Superior temporal gyrus (tissue), 1 donor: ENCODE measurements at regions not wholly inside any gene's neighbourhood (a gene's known extent, or its start where the extent isn't known, plus 50 kb on each side); places are given as distances from the start of the nearest gene placed in this dataset.

ENCODE experiments used
- DNase-seq: peaks from one replicate; pipeline ENCODE4 v3.0.0-alpha.2; 2016; ENCODE audit errors: extremely low spot score

- no peak for DNase-seq
These were observed 650.5 kb downstream of the ADGRL2 start for GRCh38 chr1:82451191-82451590.

GRCh38 chr1:82449506-82450057 lies 648.8 kb downstream of the ADGRL2 start:
- DNase-seq: no peak

DNA sequence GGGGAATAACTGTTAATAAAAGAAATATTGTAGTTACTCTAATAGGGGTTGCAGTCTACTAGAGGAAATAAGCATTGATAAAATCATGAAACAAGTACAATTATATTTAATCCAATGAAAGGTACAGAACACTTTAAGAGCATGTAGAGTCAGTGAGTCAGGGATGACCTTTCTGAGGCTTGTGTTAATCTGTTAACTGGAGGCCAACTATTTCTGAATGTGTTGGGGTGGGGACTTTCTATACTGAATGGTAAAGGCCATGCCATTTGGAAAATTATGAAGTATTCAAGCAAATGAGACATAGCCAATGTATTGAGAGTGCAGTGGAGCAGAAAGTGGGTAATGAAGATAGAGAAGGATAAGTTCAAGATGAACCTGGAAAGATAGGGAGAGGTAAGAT lies 646.2 kb downstream of the ADGRL2 start:
- DNase-seq: no peak

DNA sequence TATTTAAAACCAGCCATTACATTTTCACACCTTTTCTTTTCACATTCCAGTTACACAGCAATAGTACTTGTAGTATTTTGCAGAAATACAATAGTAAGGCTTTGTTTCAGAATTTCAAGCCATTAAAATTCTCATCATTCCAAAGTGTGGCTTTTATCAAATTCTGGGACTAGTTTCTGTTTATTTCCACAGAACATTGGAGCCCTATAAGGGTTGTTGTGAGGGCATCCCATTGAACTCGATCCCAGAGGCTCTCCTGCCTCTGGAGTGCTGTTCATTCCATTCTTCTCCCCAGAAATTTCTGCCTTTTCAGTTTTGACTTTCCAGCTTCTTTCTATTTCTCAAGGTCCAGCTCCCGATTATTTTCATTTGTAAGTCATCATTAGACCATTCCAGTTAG lies 645.5 kb downstream of the ADGRL2 start:
- DNase-seq: no peak

DNA sequence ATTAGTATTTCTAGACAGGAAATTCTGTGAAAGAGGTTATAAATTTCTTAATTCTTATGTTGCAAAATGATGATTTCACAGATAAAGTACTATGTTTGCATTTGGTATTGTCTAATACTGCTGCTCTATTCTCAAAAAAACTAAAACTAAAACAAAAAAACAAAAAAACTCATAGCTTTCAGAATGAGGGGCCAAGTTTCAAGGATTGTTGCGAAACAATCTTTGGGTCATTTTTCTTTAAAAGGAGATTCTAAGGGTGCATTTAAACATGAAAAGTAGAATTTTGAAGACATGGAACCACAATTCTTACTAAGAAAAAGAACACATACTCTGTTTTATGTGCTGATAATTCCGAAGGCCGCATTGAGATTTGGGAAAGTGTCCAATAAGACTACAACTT lies 645.1 kb downstream of the ADGRL2 start:
- no peak for DNase-seq

- no peak for DNase-seq
These were observed 644.4 kb downstream of the ADGRL2 start for GRCh38 chr1:82445132-82445531.

DNA sequence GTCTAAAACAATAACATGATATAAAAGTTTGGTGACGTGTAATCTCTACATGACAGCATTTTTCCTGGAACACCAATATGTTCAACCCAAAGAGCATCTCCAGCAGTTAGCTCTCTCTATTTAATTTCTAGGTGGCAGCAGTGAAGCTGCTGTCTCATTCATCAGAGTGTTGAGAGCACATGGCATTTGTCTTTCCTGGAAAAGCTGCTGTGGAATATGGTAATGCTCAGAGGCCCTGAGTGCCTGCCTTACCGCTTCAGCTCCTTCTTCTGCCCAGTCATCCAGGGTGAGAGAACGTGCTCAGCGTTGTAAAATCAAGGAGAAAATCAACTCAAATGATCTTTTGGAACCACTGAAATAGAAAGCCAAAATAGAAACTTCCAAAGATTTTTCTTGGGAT lies 640.7 kb downstream of the ADGRL2 start:
- DNase-seq: no peak

GRCh38 chr1:82423174-82423815 lies 622.6 kb downstream of the ADGRL2 start:
- no peak for DNase-seq

GRCh38 chr1:82421782-82422181 lies 621.0 kb downstream of the ADGRL2 start:
- no peak for DNase-seq

GRCh38 chr1:82420584-82420983 lies 619.9 kb downstream of the ADGRL2 start:
- no peak for DNase-seq

DNA sequence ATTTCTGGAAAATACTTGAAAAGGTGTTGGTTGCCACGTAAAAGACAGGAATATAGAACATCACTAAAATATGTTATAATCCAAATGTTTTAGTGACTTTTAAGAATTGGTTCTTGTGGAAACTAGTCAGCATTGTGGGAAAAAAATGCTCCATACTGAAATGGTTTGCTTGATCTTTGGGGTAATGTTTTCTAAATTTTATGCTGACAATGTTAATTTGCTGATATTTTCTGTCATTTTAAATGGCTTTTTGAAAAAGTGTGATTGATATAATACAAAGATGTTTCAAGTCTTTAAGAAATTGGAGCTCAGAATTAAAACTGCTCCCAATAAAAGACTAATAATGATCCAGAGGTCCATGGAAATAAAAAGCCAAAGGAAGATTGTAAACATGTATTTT lies 610.9 kb downstream of the ADGRL2 start:
- no peak for DNase-seq

GRCh38 chr1:82405333-82405732 lies 604.6 kb downstream of the ADGRL2 start:
- DNase-seq: no peak

GRCh38 chr1:82401116-82401515 lies 600.4 kb downstream of the ADGRL2 start:
- DNase-seq: no peak

GRCh38 chr1:82400521-82400920 lies 599.8 kb downstream of the ADGRL2 start:
- no peak for DNase-seq

GRCh38 chr1:82399093-82399492 lies 598.4 kb downstream of the ADGRL2 start:
- no peak for DNase-seq

GRCh38 chr1:82398357-82398756 lies 597.6 kb downstream of the ADGRL2 start:
- no peak for DNase-seq

- no peak for DNase-seq
These were observed 594.7 kb downstream of the ADGRL2 start for GRCh38 chr1:82395440-82395839.

DNA sequence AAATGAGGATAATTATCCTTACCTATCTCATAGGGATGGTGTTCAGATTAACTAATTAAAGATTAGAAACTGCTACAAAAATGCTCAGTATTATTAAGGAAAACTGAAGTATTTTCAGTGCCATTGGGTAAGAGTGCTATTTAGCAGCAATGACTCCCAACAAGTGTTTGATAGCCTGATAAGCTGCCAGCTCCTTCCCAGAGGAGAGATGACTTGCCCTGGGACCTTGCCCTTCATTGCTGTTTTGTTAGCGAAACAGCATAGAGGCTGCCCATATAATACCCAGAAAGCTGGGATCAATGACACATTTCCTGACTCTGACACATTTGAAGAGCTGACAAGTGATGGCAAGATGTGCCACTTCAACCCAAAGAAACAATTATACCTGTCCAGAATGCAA lies 592.2 kb downstream of the ADGRL2 start:
- no peak for DNase-seq

- DNase-seq: no peak
These were observed 591.8 kb downstream of the ADGRL2 start for GRCh38 chr1:82392513-82392912.

DNA sequence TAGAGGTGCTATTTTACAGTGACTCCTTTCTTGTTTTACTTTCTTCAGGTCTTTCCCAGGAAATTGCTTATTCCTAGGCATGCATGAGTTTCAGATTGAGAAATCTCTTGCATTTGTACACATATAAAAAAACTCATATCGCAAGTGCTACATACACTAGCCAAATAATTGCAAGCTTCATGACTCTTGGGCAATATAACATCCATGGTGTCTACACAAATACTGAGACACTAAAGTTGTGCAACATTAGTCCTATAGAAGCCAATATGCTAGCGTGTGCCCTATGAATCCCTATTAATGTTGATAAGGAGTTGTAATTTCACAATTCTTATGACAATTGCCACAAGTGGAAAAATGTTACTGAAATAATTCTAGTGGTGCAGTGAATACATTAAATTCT lies 591.0 kb downstream of the ADGRL2 start:
- no peak for DNase-seq

DNA sequence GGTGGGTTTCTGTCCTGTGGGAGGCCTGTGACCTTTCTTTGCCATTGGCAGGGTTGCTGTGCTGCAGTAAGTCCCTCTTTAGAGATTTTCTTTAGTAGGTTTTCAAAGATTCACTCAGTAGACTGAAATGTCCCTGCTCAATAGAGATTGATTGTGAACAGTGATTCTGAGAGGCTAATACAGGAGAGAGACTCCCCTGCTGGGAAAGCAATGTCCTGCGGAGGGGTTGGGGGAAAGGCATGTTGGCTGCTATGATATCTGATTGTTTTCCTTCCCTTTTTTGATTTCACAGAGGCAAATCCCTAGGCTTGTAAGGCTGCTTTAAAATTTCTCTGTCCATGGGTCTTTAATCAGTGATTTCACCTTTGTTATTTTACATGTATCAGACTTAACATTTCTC lies 589.9 kb downstream of the ADGRL2 start:
- no peak for DNase-seq

- no peak for DNase-seq
These were observed 587.9 kb downstream of the ADGRL2 start for GRCh38 chr1:82388679-82389078.

- DNase-seq: no peak
These were observed 586.3 kb downstream of the ADGRL2 start for GRCh38 chr1:82387012-82387366.

DNA sequence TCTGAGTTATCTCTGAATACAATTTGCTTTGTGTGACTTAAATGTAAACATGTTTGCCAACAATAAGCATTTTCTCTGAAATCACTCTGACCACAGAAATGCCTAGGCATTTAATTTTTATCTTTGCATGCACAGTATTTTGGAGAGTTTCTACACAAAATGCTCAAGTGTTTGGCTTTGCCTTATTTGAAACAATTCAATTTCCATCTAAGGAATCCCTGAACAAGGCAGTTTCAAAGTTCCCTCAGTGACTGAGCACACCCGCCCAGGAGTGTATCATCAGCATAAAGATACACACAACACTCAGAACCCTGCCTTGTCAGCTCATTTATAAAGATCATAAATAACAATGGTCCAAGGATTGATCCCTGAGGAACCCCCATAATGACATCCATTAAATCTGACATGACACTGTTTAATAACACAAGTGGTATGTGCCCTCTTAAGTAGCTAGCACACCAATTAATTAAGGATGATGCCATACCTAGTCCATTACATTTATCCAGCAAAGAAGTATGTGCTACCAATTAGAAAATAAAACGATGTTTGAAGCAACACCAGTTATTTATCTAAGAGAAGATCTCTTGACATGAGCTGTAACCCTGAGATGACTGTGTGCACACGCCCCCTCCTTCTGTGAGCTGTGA lies 585.8 kb downstream of the ADGRL2 start:
- DNase-seq: no peak
